Skeletal muscle satellite cell (primary cell): ENCODE measurements at regions not wholly inside any gene's neighbourhood (a gene's known extent, or its start where the extent isn't known, plus 50 kb on each side); places are given as distances from the start of the nearest gene placed in this dataset.
"Not testable (repeated sequence)": the region's sequence is repeated elsewhere in the genome, so short reads cannot be mapped to it uniquely, and the experiment has no call there.

Source experiments
- H3K27me3 ChIP-seq: 2 replicates; pipeline ENCODE4 v1.7.0; 2013; ENCODE audit warnings: low read length; ENCODE audit not compliant: control insufficient read depth, insufficient read depth
- H3K36me3 ChIP-seq: 2 replicates; pipeline ENCODE4 v1.7.0; 2013; ENCODE audit warnings: mild to moderate bottlenecking, control low read depth, low read length; ENCODE audit not compliant: insufficient read depth
- H3K4me1 ChIP-seq: 2 replicates; pipeline ENCODE4 v1.7.0; 2013; ENCODE audit warnings: low read length; ENCODE audit not compliant: control insufficient read depth, insufficient read depth
- H3K4me2 ChIP-seq: 2 replicates; pipeline ENCODE4 v1.7.0; 2013; ENCODE audit warnings: mild to moderate bottlenecking, low read length
- H3K4me3 ChIP-seq: 2 replicates; pipeline ENCODE4 v1.7.0; 2013; ENCODE audit warnings: low read length
- H3K9ac ChIP-seq: 2 replicates; pipeline ENCODE4 v1.7.0; 2013; ENCODE audit warnings: mild to moderate bottlenecking, low read depth, low read length, moderate library complexity
- H3K9me3 ChIP-seq: replicated peaks from 2 replicates; pipeline ENCODE4 v1.7.0; 2013; ENCODE audit warnings: mild to moderate bottlenecking, control low read depth, low read length

DNA sequence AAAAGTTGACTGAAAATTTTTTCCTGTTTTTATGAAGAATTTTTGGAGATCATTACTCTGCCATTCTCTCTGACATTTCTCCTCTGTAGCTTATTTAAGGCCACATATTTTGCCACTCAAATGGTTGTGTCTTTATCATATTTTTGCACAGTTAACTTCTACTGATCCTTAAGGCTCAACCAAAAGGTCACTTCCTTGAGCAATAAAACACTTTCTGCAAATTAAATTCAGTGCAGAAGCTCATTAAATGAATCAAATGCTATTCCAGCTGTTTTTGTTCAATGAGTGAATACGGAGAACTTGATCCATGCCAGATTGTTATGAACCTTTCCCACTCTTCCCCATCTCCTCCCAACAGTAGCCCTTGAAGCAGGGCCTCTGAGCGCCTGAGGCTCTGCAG is 93.8 kb upstream of the EPB41L4A start:
- Histone ChIP-seq H3K9ac (no peak overlapping the region), H3K36me3 (no peaks in the 10 kb centered on the region), H3K27me3 (peaks cover 4% of the 10 kb centered on the region), H3K4me3 (no peak overlapping the region), H3K4me1 (no peaks in the 10 kb centered on the region), H3K9me3 (no peaks in the 10 kb centered on the region), H3K4me2 (no peak overlapping the region)

DNA sequence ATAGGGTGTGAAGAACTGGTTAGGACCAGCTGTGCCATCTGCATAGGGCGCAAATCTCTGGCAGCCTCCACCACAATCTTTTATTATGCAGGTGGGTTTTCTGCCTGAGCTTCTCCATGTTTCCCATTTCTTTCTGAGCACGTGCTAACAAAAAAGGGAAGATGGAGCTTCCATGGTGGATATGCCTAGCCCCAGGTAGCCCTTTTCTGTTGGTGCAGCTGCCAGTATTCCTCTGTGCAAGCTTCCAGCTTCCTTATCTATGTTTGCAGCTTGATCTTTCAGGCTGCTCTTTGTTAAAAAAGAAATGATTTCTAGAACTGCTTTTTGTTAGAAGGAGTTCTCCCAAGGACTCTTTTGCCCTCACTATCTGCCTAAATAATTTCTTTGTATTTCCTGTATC is 95.0 kb upstream of the EPB41L4A start:
- no peaks in the 10 kb centered on the region for H3K9me3 ChIP-seq
- no peak overlapping the region for H3K4me2 ChIP-seq
- peaks cover 4% of the 10 kb centered on the region for H3K27me3 ChIP-seq
- no peaks in the 10 kb centered on the region for H3K4me1 ChIP-seq
- H3K9ac ChIP-seq, result no peak overlapping the region
- H3K36me3 ChIP-seq, result no peaks in the 10 kb centered on the region
- no peak overlapping the region for H3K4me3 ChIP-seq

DNA sequence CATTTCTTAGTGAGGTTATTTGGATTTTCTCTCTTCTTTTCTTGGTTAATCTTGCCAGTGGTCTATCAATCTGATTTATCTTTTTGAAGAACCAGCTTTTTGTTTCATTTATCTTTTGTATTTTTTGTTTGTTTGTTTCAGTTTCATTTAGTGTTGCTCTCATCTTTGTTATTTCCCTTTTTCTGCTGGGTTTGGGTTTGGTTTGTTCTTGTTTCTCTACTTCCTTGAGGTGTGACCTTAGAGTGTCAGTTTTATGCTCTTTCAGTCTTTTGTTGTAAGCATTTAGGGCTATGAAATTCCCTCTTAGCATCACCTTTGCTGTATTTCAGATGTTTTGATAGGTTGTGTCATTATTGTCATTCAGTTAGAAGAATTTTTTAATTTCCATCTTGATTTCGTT is 101.4 kb upstream of the EPB41L4A start:
- H3K36me3 ChIP-seq, H3K4me1 ChIP-seq, H3K9ac ChIP-seq, H3K9me3 ChIP-seq, H3K27me3 ChIP-seq, H3K4me2 ChIP-seq, H3K4me3 ChIP-seq: not testable (repeated sequence)

DNA sequence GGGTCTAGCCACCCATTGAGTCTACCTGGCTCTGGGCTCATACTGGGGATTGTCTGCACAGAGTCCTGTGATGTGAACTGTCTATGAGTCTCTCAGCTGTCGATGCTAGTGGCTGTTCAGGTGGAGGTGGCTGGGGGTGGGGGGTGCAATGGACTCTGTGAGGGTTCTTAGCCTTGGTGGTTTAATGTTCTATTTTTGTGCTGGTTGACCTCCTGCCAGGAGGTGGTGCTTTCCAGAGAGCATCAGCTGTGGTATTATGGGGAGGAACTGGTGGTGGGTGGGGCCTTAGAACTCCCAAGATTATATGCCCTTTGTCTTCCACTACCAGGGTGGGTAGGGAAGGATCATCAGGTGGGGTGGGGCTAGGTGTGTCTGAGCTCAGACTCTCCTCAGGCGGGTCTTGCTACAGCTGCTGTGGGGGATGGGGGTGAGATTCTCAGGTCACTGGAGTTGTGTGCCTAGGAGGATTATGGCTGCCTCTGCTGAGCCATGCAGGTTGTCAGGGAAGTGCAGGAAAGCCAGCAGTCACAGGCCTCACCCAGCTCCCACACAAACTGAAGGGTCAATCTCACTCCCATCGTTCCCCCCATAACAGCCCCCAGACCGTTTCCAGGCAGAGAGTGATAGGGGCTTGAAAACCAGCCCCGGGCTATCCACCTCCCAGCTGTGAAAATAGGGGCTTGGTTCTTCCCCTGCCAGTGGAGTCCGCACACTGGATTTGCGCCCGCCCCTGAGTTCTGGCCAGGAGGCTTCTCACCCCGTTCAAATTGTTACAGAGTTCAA is 104.0 kb upstream of the EPB41L4A start:
- H3K9me3 ChIP-seq, H3K27me3 ChIP-seq, H3K9ac ChIP-seq, H3K36me3 ChIP-seq, H3K4me1 ChIP-seq, H3K4me3 ChIP-seq, H3K4me2 ChIP-seq: not testable (repeated sequence)

- not testable (repeated sequence) for H3K4me2 ChIP-seq, H3K4me3 ChIP-seq, H3K27me3 ChIP-seq, H3K4me1 ChIP-seq, H3K9me3 ChIP-seq, H3K9ac ChIP-seq, H3K36me3 ChIP-seq
Observed at GRCh38 chr5:112523674-112524263, 104.7 kb upstream of the EPB41L4A start.

GRCh38 chr5:112525217-112525616 is 106.1 kb upstream of the EPB41L4A start:
- H3K9ac ChIP-seq, result no peak overlapping the region
- H3K4me3 ChIP-seq, result no peak overlapping the region
- no peak overlapping the region for H3K4me2 ChIP-seq
- no peaks in the 10 kb centered on the region for H3K27me3 ChIP-seq
- no peaks in the 10 kb centered on the region for H3K4me1 ChIP-seq
- H3K9me3 ChIP-seq, result no peaks in the 10 kb centered on the region
- no peaks in the 10 kb centered on the region for H3K36me3 ChIP-seq

DNA sequence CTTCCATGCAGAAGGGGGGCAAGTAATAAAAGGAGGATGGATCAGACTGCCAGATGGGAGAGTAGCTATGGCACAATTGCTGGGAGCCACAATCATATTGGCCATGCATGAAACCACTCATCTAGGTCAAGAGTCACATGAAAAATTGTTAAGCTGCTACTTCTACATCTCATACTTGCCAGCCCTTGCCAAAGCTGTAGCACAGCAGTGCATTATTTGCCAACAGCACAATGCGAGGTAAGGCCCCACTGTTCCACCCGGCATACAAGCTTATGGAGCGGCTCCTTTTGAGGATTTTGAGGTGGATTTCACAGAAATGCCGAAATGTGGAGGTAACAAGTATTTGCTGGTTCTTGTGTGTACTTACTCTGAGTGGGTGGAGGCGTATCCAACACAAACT is 109.9 kb upstream of the EPB41L4A start:
- no peak overlapping the region for H3K4me2 ChIP-seq
- no peak overlapping the region for H3K9ac ChIP-seq
- H3K36me3 ChIP-seq, result no peaks in the 10 kb centered on the region
- no peaks in the 10 kb centered on the region for H3K9me3 ChIP-seq
- no peak overlapping the region for H3K4me3 ChIP-seq
- no peaks in the 10 kb centered on the region for H3K27me3 ChIP-seq
- no peaks in the 10 kb centered on the region for H3K4me1 ChIP-seq

- Histone ChIP-seq H3K9ac (no peak overlapping the region), H3K9me3 (no peaks in the 10 kb centered on the region), H3K36me3 (no peaks in the 10 kb centered on the region), H3K27me3 (no peaks in the 10 kb centered on the region), H3K4me2 (no peak overlapping the region), H3K4me3 (no peak overlapping the region), H3K4me1 (no peaks in the 10 kb centered on the region)
Observed at GRCh38 chr5:112529525-112529924, 110.4 kb upstream of the EPB41L4A start.

GRCh38 chr5:112532654-112533360 is 113.7 kb upstream of the EPB41L4A start:
- Histone ChIP-seq H3K4me2 (no peak overlapping the region), H3K4me1 (no peaks in the 10 kb centered on the region), H3K9ac (no peak overlapping the region)

GRCh38 chr5:112533362-112533761 is 114.3 kb upstream of the EPB41L4A start:
- Histone ChIP-seq H3K4me1 (no peaks in the 10 kb centered on the region), H3K27me3 (peaks cover 3% of the 10 kb centered on the region), H3K4me3 (no peak overlapping the region), H3K9ac (no peak overlapping the region), H3K4me2 (no peak overlapping the region), H3K36me3 (no peaks in the 10 kb centered on the region), H3K9me3 (no peaks in the 10 kb centered on the region)

More at GRCh38 chr5:112532654-112533360, 113.7 kb upstream of the EPB41L4A start:
- H3K27me3 ChIP-seq, result peaks cover 3% of the 10 kb centered on the region
- no peaks in the 10 kb centered on the region for H3K36me3 ChIP-seq
- no peak overlapping the region for H3K4me3 ChIP-seq
- no peaks in the 10 kb centered on the region for H3K9me3 ChIP-seq

DNA sequence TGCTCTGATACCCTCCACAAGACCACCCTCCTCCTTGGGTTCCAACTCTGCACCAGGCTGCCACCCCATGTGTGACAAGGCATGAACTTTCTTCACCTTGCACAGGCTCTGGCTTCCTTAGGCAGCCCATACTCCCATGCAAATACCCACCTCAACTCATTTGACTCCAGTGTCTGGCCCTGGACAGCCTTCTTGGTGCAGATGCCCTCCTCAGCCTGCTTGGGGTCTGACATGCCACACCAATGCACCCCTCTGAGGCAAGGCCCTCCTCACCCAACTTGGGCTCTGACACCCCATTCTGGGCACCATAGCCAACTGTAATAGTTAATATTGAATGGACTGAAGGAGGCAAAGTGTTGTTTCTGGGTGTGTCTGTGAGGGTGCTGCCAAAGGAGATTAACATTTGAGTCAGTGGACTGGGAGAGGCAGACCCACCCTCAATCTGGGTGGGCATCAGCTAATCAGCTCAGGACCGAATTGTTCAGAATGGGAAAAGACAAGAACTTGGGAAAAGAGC is 115.0 kb upstream of the EPB41L4A start:
- Histone ChIP-seq H3K27me3 (peaks cover 3% of the 10 kb centered on the region), H3K4me2 (no peak overlapping the region), H3K9ac (no peak overlapping the region), H3K9me3 (no peaks in the 10 kb centered on the region), H3K4me1 (no peaks in the 10 kb centered on the region), H3K36me3 (no peaks in the 10 kb centered on the region), H3K4me3 (no peak overlapping the region)
